ENCODE measurements at regions not wholly inside any gene's neighbourhood (a gene's known extent, or its start where the extent isn't known, plus 50 kb on each side); places are given as distances from the start of the nearest gene placed in this dataset.

DNA sequence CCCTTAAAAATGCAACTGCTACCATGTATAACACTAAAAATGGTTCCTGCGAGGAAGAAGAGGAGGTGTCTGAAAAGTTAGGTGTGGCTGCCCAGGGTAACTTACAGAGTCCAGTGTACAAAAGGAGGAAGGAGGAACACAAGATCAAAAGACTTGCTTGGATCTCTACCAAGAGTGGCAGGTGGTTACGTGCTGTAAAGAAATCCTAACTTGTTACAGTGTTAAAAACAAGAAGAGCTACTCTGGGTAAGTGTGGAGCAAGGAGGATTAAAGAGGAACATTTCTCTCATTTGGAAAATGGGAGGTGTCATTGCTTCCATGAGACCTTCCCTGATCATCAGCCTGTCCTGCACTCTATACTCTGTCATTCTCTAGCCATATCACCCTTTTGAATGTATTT is 242.0 kb downstream of the PTTG2 start:
- Mint-ChIP-seq H3K27ac (no peak overlapping the region), H3K9me3 (peaks cover 0 to 3% (median 0%) of the 10 kb centered on the region in 8 donors), H3K36me3 (no peaks in the 10 kb centered on the region), H3K4me1 (peaks cover 0 to 6% (median 0%) of the 10 kb centered on the region in 4 donors), H3K4me3 (no peak overlapping the region), H3K27me3 (no peaks in the 10 kb centered on the region)
- Histone ChIP-seq H3K9me3 (ENCODE audit: control insufficient read depth in 1 of 2, low read length in 2 of 2) (no peaks in the 10 kb centered on the region), H3K36me3 (ENCODE audit: insufficient read depth, low read length) (no peaks in the 10 kb centered on the region), H3K27me3 (ENCODE audit: insufficient read depth, low read length) (no peaks in the 10 kb centered on the region), H3K27ac (ENCODE audit: low read depth, low read length) (no peak overlapping the region), H3K4me1 (ENCODE audit: insufficient read depth, low read length) (no peaks in the 10 kb centered on the region), H3K4me3 (ENCODE audit: low read length in 2 of 2) (no peak overlapping the region)
- ChIA-PET POLR2A (ENCODE audit: partially characterized antibody) (no interaction called here), CTCF (ENCODE audit: partially characterized antibody) (interaction anchor here (0.7 to 1.7 kb wide), 3 partner anchors 16 to 473 kb away, joined by 3 to 4 read pairs (median 3); no protein-coding TSS in a partner anchor)
- no peak for DNase-seq
- intact Hi-C loops (cut with micrococcal nuclease), result no loop called here

DNA sequence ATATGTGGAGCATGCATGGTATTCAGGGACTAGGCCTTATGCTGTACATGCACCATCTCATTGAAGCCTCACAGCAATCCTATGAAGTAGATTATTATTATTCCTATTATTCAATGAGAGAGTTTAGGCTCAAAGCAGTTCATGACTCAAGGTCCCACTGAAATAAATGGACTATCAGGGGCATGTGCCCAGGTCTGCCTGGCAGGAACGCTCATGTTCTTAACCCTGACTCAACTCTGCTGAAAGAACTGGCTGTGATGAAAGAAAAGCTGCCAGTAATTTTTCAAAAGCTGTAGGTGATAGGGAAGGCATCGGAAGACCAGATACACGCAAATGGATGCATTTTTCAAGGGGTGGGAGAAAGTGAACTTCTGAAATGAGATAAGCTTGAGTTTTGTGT is 243.4 kb downstream of the PTTG2 start:
- Histone ChIP-seq H3K9me3 (ENCODE audit: control insufficient read depth in 1 of 2, low read length in 2 of 2) (no peaks in the 10 kb centered on the region), H3K36me3 (ENCODE audit: insufficient read depth, low read length) (no peaks in the 10 kb centered on the region), H3K4me3 (ENCODE audit: low read length in 2 of 2) (no peak overlapping the region), H3K27ac (ENCODE audit: low read depth, low read length) (no peak overlapping the region), H3K4me1 (ENCODE audit: insufficient read depth, low read length) (no peaks in the 10 kb centered on the region), H3K27me3 (ENCODE audit: insufficient read depth, low read length) (no peaks in the 10 kb centered on the region)
- DNase-seq, result no peak
- peaks cover 0 to 3% (median 0%) of the 10 kb centered on the region in 8 donors for H3K9me3 Mint-ChIP-seq
- CTCF ChIA-PET (ENCODE audit: partially characterized antibody), result interaction anchor here (1.0 to 1.1 kb wide), 3 partner anchors 24 to 471 kb away, joined by 3 to 4 read pairs (median 3); no protein-coding TSS in a partner anchor
- no peak overlapping the region for H3K4me3 Mint-ChIP-seq
- intact Hi-C loops (cut with micrococcal nuclease), result no loop called here
- H3K27me3 Mint-ChIP-seq, result no peaks in the 10 kb centered on the region
- H3K4me1 Mint-ChIP-seq, result peaks cover 0 to 6% (median 0%) of the 10 kb centered on the region in 4 donors
- POLR2A ChIA-PET (ENCODE audit: partially characterized antibody), result no interaction called here
- no peaks in the 10 kb centered on the region for H3K36me3 Mint-ChIP-seq
- no peak overlapping the region for H3K27ac Mint-ChIP-seq

DNA sequence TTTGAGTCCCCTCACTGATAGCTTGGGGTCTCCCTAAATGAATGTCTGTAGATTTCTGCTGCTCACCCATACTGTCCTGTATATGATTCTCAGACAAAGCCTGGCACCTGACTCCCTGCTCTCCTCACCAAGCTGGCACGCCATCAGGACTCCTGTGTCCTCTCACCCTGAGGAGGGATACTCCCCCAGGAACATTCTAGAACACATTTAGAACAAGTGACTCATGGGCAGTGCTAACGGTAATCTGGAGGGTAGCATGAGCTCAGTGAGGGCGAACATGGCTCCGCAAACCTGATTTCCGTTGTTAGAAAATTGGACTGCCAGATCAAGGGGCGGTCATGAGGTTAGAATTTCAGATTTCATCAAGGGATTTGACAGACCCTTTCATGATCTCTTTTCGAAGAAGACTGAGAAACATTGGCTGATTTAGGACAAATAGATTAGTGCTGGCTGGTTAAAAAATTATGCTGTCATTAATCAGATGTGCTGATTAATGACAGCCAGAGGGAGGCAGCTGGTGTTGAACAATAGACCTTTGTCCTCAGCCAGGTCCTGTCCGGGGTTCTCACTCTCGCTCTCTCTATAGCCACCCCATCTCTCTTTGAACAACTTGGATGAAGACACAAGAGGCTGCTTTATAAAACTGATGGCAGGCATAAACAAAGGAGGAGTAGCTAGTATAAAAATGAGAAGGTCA is 244.3 kb downstream of the PTTG2 start:
- Mint-ChIP-seq H3K9me3 (peaks cover 0 to 3% (median 0%) of the 10 kb centered on the region in 8 donors), H3K4me1 (peaks cover 0 to 6% (median 0%) of the 10 kb centered on the region in 4 donors), H3K27me3 (no peaks in the 10 kb centered on the region), H3K36me3 (no peaks in the 10 kb centered on the region), H3K4me3 (no peak overlapping the region), H3K27ac (no peak overlapping the region)
- Histone ChIP-seq H3K27ac (ENCODE audit: low read depth, low read length) (no peak overlapping the region), H3K4me1 (ENCODE audit: insufficient read depth, low read length) (no peaks in the 10 kb centered on the region), H3K9me3 (ENCODE audit: control insufficient read depth in 1 of 2, low read length in 2 of 2) (no peaks in the 10 kb centered on the region), H3K4me3 (ENCODE audit: low read length in 2 of 2) (no peak overlapping the region), H3K27me3 (ENCODE audit: insufficient read depth, low read length) (no peaks in the 10 kb centered on the region), H3K36me3 (ENCODE audit: insufficient read depth, low read length) (no peaks in the 10 kb centered on the region)
- no peak for DNase-seq
- POLR2A ChIA-PET (ENCODE audit: partially characterized antibody), result no interaction called here
- intact Hi-C loops (cut with micrococcal nuclease), result no loop called here
- CTCF ChIA-PET (ENCODE audit: partially characterized antibody), result interaction anchor here (1.0 to 1.1 kb wide), 3 partner anchors 25 to 471 kb away, joined by 3 to 4 read pairs (median 3); no protein-coding TSS in a partner anchor

DNA sequence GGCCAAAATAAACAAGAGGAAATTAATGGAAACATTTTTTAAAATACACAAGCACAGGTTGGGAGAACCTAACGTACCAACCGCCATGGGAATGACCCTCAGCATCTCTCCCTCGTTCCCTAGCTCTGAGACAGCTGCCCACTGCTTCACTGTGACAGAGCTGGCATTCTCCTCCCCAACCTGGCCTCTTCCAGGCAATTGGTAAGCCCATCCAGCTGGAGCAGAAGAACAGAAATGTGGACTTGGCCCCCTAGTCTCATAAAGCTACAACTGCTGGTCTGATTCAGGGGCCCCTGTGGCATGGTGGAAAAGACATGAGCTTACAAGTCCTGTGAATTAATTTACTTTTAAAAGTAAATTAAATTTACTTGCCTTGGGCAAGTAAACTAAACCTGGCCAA is 245.1 kb downstream of the PTTG2 start:
- no peak overlapping the region for H3K4me3 ChIP-seq (ENCODE audit: low read length in 2 of 2)
- CTCF ChIA-PET (ENCODE audit: partially characterized antibody), result no interaction called here
- no peak overlapping the region for H3K4me3 Mint-ChIP-seq
- intact Hi-C loops (cut with micrococcal nuclease), result no loop called here
- no peaks in the 10 kb centered on the region for H3K27me3 ChIP-seq (ENCODE audit: insufficient read depth, low read length)
- no peaks in the 10 kb centered on the region for H3K36me3 Mint-ChIP-seq
- H3K9me3 ChIP-seq (ENCODE audit: control insufficient read depth in 1 of 2, low read length in 2 of 2), result no peaks in the 10 kb centered on the region
- no peak overlapping the region for H3K27ac Mint-ChIP-seq
- H3K27me3 Mint-ChIP-seq, result no peaks in the 10 kb centered on the region
- DNase-seq, result no peak
- POLR2A ChIA-PET (ENCODE audit: partially characterized antibody), result no interaction called here
- no peaks in the 10 kb centered on the region for H3K4me1 ChIP-seq (ENCODE audit: insufficient read depth, low read length)
- peaks cover 0 to 3% (median 0%) of the 10 kb centered on the region in 8 donors for H3K9me3 Mint-ChIP-seq
- no peak overlapping the region for H3K27ac ChIP-seq (ENCODE audit: low read depth, low read length)
- H3K4me1 Mint-ChIP-seq, result peaks cover 0 to 6% (median 0%) of the 10 kb centered on the region in 4 donors
- no peaks in the 10 kb centered on the region for H3K36me3 ChIP-seq (ENCODE audit: insufficient read depth, low read length)

DNA sequence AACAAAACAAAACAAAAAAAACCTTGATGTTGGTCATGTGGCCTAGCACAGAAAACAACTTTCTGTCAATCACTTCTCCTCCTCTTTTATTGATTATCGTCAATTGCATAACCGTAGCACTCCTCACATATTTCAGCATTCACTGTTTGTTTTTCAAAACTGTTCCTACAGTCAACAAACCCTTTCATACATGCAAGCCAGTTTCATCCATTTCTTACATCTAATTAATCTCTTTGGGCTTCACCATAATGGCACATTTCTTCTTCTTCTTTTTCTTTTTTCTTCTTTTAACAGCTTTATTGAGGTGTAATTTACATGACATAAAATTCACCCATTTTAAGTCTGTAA is 246.9 kb downstream of the PTTG2 start:
- CTCF ChIA-PET (ENCODE audit: partially characterized antibody), result no interaction called here
- no peaks in the 10 kb centered on the region for H3K27me3 ChIP-seq (ENCODE audit: insufficient read depth, low read length)
- Mint-ChIP-seq H3K27me3 (peaks cover 0 to 3% of the 10 kb centered on the region in 2 donors), H3K4me1 (peaks cover 0 to 3% (median 0%) of the 10 kb centered on the region in 4 donors), H3K9me3 (peaks cover 0 to 3% (median 0%) of the 10 kb centered on the region in 8 donors), H3K27ac (no peak overlapping the region), H3K36me3 (no peaks in the 10 kb centered on the region), H3K4me3 (no peak overlapping the region)
- no peaks in the 10 kb centered on the region for H3K4me1 ChIP-seq (ENCODE audit: insufficient read depth, low read length)
- no peak for DNase-seq
- intact Hi-C loops (cut with micrococcal nuclease), result no loop called here
- POLR2A ChIA-PET (ENCODE audit: partially characterized antibody), result no interaction called here
- H3K9me3 ChIP-seq (ENCODE audit: control insufficient read depth in 1 of 2, low read length in 2 of 2), result no peaks in the 10 kb centered on the region
- H3K4me3 ChIP-seq (ENCODE audit: low read length in 2 of 2), result no peak overlapping the region
- H3K36me3 ChIP-seq (ENCODE audit: insufficient read depth, low read length), result no peaks in the 10 kb centered on the region
- H3K27ac ChIP-seq (ENCODE audit: low read depth, low read length), result no peak overlapping the region

DNA sequence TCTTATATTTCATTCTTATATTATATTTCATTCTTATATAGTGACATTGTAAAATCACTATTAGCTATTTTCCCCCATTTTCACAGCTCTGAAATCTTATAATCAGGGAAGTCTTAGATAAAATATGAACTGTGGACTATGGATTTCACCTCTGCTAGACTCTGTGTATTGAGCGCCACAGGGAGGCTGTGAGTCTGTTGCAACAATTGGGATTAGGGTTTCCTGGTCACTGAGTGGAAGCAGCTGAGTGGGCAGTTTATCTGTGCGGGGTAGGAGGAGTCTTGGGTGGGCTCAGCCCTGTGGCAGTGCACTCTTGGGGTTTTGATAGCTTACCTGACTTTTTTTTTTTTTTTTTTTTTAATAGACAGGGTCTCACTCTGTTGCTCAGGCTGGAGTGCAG is 249.5 kb downstream of the PTTG2 start:
- no peak overlapping the region for H3K27ac ChIP-seq (ENCODE audit: low read depth, low read length)
- no peak for DNase-seq
- no peaks in the 10 kb centered on the region for H3K4me1 ChIP-seq (ENCODE audit: insufficient read depth, low read length)
- Mint-ChIP-seq H3K4me1 (no peaks in the 10 kb centered on the region), H3K4me3 (no peak overlapping the region), H3K36me3 (no peaks in the 10 kb centered on the region), H3K27me3 (peaks cover 0 to 3% of the 10 kb centered on the region in 2 donors), H3K27ac (no peak overlapping the region), H3K9me3 (peaks cover 0 to 2% (median under 1%) of the 10 kb centered on the region in 8 donors)
- H3K9me3 ChIP-seq (ENCODE audit: control insufficient read depth in 1 of 2, low read length in 2 of 2), result no peaks in the 10 kb centered on the region
- H3K4me3 ChIP-seq (ENCODE audit: low read length in 2 of 2), result no peak overlapping the region
- no peaks in the 10 kb centered on the region for H3K27me3 ChIP-seq (ENCODE audit: insufficient read depth, low read length)
- intact Hi-C loops (cut with micrococcal nuclease), result no loop called here
- CTCF ChIA-PET (ENCODE audit: partially characterized antibody), result no interaction called here
- POLR2A ChIA-PET (ENCODE audit: partially characterized antibody), result no interaction called here
- no peaks in the 10 kb centered on the region for H3K36me3 ChIP-seq (ENCODE audit: insufficient read depth, low read length)

DNA sequence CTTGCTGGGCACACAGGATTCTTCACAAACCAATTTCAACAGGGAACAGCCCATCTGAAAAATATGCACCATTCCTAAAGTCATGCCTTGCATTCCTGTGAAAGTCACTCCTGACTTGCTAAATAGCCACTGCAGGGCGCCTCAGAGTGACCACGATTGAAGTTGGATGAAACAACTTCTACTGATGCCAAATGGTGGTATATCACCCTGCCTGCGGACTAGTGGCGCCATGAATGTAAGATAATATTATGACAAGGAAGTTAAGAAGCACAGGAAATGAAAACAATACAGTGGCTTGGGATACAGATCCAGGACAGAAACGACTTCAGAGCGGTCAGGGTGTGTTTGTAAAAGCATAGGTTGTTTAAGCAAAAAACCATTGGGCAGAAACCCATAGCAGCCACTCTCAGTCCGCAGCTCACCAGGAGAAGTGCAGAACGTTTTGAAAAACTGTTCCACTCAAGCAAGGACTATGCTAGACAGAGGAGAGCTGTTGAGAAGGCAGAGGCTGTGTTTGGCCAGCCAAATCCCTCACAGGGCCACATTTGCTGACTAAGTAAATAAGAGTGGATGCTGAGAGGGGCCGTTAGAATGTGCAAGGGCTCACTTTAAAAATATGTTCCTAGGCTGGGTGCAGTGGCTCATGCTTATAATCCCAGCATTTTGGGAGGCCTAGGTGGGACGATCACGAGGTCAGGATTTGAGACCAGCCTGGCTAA is 250.4 kb downstream of the PTTG2 start:
- H3K27me3 Mint-ChIP-seq, result peaks cover 0 to 3% of the 10 kb centered on the region in 2 donors
- CTCF ChIA-PET (ENCODE audit: partially characterized antibody), result no interaction called here
- Histone ChIP-seq H3K27me3 (ENCODE audit: insufficient read depth, low read length) (no peaks in the 10 kb centered on the region), H3K4me3 (ENCODE audit: low read length in 2 of 2) (no peak overlapping the region), H3K9me3 (ENCODE audit: control insufficient read depth in 1 of 2, low read length in 2 of 2) (no peaks in the 10 kb centered on the region), H3K36me3 (ENCODE audit: insufficient read depth, low read length) (no peaks in the 10 kb centered on the region), H3K27ac (ENCODE audit: low read depth, low read length) (no peak overlapping the region), H3K4me1 (ENCODE audit: insufficient read depth, low read length) (no peaks in the 10 kb centered on the region)
- intact Hi-C loops (cut with micrococcal nuclease), result no loop called here
- peak overlapping the region in 1 of 7 donors; percentile 7 for H3K27ac Mint-ChIP-seq
- no peaks in the 10 kb centered on the region for H3K4me1 Mint-ChIP-seq
- H3K4me3 Mint-ChIP-seq, result no peak overlapping the region
- peaks cover 0 to 4% of the 10 kb centered on the region in 2 donors for H3K36me3 Mint-ChIP-seq
- no peak for DNase-seq
- H3K9me3 Mint-ChIP-seq, result peaks cover 0 to 11% (median 5%) of the 10 kb centered on the region in 8 donors
- POLR2A ChIA-PET (ENCODE audit: partially characterized antibody), result no interaction called here

All from CD4-positive, alpha-beta memory T cell (primary cell).